GM19397 (cell line): ENCODE measurements at regions not wholly inside any gene's neighbourhood (a gene's known extent, or its start where the extent isn't known, plus 50 kb on each side); places are given as distances from the start of the nearest gene placed in this dataset.
"Not testable (repeated sequence)": the region's sequence is repeated elsewhere in the genome, so short reads cannot be mapped to it uniquely, and the experiment has no call there.

ENCODE experiments used
- ATAC-seq: cut with Tn5 transposase; IDR thresholded peaks from one replicate; pipeline ENCODE4 v1.9.1; 2021; ENCODE audit warnings: mild to moderate bottlenecking, moderate library complexity; ENCODE audit not compliant: unreplicated experiment

DNA sequence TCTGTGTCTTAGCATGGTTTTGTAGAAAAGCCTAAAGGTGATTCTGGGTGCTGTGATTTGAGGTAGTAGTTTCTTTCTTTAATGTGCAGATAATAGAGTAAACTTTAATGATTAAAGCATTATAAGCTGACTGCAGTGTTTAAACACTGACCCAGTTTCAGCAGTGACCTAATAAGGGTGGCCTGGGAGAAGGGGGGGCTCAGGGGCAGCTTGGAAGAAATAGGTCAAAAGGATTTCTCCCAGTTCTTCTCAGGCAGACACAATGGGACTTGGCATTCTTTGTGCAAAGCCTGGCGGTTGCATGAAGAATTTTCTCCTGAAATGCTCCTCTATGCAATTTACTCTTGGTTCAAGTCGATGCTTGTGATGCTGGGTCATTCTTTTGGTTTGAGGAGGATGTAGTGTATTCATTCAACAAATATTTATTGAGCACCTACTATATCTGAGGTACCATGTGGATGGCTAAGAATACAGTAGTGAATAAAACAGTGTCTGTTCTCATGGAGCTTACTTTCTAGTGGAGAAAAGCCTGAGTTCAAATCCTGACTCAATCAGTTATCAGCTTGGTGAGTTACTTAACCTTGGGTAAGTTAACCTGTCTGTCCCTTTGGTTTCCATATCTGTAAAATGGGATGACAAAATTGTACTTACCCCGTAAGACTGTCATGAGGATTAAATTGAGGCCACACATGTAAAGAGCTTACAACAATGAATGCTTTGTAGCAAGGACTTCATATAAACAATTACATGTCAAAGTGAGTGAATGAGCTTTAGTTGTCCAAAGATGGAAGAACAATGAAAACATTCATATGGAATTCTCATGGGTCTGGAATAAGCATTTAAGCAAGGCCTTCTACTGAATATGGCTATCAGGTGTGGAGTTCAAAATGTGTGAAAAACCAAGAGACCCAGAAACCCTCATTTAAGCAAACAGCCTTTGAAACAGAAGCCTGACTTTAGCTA is 210.2 kb downstream of the KCNRG start:
- ATAC-seq: no peak

DNA sequence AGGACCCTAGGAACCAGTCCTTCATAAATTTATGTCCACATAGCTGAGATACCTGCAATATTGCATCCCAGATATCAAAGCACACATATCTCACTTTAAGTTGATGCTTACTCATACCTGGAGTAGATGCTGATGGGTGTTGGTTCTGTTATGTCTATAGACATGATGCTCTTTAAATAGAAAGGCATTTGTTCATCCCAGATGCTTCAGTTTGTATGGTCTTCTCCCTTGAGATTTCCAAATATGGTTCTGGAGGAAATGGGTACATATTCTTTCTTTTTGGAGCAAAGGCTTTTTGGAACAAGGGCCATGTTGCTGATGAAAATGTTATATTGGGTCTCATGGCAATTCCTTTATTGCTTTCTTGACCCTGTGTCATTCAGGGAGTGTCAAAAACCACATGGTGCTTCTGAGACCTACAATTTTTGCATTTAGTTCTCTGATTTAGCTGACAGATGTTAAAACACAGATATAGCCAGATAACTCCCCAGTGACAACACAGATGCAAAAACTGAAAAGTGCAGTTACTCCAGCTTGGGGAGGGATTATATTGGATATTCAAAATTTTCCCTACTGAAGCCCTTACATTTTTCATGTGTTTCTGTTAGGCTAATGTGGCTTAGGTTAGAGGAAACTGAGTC is 211.4 kb downstream of the KCNRG start:
- no peak for ATAC-seq

DNA sequence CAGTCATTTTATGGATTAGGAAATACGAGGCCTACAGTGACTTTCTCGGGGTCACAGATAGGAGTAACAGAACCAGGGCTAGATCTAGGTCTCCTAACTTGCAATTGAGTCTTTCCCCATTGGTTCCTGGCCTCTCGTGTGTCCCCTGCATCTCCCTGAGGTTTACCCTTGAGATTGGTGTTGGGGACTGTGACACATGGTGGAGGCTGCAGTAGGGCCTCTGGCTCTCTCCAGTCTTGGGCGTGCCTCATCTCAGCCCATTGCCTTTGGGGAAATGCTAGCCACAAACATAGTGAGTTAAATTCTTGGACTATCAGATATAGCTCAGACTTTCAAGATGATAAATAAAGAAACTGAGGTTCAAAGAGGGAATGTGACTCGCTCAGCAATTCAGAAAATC is 212.1 kb downstream of the KCNRG start:
- no peak for ATAC-seq

DNA sequence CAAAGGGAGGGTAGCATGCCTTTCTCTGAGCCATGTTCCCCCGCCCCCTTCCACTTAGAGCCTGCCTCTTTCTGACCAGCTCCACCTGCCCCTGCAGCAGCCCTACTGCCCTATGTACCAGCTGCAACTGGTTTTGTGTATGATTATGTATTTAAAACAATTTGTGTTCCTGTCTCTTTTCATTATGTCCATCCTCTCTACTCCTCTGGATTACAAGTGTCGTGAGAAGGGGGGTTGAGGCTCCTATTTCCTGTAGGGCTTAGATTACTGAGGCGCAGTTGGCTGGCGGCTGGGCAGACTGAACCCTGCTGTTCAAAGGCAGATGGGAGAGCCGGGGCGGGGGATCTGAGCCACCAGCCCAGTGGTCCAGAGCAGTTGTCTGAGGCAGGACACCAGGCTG is 213.3 kb downstream of the KCNRG start:
- no peak for ATAC-seq

DNA sequence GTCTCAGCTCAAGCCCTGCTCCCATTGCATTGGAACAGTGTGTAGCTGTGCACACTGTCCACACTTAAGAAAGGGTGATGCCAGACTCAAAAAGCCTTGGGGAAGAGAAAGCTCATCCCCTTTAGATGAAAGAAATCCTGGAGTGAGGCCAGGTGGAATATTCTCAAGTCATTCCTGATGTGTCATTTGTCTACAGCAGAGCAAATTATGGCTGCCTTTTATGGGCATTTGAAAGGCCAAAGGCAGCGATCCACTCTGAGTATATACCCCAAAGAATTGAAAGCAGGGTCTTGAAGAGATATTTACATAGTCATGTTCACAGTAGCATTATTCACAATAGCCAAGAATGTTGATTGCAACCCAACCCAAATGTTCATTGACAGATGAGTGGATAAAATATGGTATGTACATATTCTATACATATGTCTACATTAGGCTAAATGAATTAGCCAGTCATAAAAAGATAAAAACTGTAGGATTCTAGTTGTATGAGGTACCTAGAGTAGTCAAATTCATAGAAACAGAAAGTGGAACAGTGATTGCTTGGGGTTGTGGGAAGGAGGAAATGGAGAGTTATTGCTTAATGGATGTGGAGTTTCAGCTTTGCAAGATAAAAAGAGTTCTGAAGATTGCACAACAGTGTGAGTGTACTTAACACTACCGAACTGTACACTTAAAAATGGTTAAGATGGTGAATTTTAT is 214.9 kb downstream of the KCNRG start:
- ATAC-seq: no peak

DNA sequence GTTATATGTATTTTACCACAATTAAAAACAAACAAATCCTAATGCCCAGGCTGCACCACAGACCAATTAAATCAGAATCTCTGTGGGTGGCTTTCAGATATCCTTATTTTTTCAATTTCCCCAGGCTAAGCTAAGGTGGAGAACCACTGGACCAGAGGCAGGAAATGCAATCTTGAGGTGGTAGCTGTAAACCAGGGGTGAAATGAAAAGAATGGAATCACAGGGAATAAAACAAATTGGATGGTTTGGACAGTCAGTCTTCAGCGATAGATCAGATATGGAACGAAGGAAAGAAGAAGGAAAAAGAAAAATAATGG is 215.4 kb downstream of the KCNRG start:
- ATAC-seq: no peak

DNA sequence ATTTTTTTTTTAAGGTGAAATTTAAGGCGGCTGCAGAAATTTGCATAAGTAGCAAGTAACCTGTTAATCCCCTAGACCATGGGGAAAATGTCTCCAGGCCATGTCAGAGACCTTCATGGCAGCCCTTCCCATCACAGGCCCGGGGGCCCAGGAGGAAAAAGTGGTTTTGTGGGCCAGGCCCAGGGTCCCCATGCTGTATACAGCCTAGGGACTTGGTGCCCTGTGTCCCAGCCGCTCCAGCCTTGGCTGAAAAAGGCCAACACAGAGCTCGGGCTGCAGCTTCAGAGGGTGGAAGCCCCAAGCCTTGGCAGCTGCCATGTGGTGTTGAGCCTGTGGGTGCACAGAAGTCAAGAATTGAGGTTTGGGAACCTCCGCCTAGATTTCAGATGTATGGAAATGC is 218.3 kb downstream of the KCNRG start:
- not testable (repeated sequence) for ATAC-seq

DNA sequence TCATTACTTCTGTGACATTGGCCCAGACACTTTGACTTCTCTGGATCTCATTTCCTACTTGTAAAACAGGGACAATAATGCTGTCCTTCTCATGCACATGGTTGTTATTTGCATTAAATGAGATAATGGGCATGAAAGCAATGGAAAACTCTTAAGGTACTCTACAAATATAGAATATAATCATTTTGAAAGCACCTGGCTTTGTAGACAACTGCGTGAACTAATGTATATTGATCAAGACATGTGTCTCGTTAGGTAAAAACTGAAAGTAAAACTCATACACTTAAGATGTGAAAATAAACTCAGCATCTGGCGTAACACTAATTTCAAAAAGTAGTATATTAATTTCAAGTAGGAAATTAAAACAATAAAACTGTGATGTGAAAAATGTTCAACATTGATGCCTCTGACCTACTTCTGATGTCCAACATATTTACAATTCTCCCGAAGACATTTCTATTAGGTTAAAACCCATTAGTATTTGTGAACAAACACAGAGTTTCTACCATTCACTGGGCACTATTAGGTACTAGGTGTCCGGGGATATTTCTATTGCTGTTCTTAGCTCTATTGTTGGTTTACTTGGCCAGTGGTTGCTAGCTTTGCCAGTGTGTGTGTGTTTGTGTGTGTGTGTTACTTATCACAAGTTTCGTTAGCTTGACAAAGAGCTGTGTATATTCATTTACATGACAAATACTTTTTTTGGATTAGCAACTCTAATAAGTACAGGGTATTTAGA is 220.5 kb downstream of the KCNRG start:
- ATAC-seq: no peak

DNA sequence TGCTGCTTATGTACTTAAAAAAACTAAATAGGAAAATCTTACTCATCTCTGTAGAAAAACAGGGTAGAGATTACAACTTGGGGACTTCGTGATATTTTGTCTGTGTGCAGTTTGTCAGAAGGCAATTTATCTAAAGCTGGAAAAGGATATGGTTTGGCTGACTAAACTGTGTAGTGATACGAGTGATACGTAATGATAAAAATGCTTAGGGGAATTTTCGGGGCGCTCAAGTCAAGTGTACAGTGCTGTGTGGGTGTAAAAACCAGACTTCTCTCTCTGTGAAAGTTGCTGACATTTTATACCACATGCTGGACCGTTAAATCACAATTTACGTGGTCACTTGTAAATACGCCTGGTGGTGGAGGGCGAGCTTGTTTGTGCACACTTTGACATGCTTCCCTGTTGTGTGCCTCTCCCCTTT is 221.7 kb downstream of the KCNRG start:
- peak; percentile 85 for ATAC-seq

DNA sequence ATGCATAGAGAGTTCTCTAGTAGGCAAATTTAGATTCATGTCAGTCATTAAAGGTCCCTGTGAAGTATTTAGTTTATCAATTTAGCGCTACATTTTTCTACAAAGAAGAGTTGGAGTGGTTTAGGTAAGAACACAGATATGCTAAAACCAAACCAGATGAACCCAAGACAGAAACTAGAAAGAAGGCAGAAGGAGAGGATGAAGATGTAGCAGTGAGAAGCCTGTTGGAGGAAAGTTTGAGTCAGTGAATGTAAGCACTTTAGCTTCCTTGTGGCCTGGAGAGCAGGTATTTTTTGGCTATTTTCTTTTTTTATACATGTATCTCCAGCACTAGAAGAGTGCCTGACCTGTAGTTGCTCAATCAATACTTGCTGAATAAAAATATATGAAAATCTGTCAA is 223.7 kb downstream of the KCNRG start:
- ATAC-seq: no peak

DNA sequence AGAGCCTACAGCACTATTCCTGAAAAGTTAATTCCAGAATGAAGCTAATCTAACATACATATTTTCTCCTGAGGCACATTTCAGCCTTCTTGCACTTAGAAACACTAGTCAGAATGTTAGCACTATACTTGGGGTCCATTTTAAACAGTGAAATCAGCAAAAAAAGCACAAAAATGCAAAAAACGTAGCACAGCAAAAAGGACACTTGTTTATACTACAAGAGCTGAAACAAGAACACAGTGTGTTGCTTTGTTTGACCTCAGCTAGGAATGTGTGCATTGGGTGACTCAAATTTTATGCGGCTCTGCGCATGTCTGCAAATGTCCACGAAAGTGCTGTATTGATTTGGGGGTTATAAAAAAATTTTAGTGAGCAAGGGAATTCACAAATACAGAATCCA is 226.2 kb downstream of the KCNRG start:
- no peak for ATAC-seq

DNA sequence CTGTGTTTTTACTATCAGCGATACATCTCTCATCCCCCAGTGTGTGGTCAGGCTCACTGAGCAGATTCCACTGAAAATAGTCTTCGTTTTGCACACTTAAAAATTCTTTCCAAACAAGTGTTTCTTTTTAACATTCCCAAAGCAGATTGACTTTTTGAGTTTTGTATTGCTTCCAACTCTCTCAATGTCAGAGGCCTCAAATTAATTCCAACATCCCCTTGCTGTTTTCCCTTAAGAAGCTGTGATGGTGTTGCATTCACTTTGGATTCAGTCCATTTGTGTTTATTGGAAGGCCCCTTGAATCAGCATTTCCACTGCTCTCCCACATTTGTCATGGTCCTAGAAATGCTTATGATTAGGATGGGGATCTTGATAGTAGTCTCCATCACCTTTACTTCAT is 228.7 kb downstream of the KCNRG start:
- no peak for ATAC-seq

DNA sequence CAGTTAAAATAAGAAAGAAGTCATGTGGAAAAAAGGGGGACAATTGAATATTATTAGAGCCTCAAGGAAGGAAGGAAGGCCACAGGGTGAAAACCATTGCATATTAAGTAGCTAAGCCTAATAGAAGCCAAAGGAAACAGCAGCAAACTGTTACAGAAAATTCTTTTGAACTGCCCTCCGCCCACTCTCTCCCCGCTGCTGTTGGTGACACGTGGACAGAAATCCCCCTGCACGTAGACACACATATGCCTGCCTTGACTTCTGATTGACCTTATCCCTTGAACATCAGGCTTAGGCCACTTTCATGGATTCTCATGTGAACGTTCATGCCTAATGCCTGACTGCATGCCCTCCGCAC is 229.1 kb downstream of the KCNRG start:
- no peak for ATAC-seq

DNA sequence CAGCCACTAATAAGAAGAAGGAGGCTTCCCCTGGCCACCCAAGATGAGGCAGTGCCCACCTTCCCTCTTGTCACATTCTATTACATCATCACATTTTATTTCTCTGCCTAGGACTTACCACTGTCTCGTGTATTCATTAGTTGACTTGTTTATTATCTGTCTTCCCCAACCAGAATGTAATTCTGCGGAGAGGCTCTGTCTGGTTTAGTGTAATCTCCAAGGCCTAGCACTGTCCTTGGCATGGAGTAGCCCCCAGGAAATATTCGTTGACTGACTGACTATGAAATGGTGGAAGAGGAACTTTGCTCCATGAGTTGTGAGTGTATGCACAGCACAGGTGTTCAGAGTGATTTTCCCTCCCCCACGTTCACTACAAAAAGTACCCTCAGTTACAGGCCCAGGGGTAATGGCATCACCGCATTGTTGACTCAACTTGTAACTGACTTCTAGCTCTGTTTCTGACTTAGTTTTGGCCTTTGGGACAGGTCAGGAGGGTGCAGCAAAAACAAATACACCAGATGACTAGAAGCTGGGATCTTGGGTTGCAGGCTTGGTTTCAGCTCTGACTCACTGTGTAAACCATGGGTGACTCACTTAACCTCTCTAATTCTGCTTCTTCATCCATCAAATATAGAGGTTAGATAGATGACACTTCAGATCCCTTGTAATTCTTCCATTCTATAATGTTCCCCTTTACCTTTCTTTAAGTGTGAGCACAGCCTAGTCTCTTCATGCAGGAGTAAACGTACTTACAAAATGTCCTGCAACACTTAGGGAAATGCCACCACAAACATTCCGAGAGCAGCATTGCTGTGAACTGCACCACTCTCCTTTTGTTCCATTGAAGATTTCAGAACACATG is 229.7 kb downstream of the KCNRG start:
- ATAC-seq: peak; percentile 88

DNA sequence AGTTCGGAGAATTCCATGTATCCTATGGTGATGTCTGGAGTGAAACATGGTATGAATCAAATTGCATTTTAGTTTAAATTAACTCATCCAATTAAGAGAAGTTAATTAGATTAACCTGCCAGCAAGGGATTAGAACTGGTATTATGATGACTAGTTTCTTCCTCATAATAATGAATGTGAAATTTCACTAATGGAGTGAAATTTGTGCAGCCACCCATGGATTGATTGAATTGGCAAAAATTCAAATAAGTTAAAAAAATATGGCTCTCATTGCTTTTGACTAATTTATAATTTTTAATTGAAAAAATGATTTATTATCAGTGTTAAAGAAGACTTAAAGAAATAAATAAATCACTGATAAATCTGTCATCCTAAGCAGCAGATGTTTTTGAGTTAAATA is 232.0 kb downstream of the KCNRG start:
- ATAC-seq: no peak

DNA sequence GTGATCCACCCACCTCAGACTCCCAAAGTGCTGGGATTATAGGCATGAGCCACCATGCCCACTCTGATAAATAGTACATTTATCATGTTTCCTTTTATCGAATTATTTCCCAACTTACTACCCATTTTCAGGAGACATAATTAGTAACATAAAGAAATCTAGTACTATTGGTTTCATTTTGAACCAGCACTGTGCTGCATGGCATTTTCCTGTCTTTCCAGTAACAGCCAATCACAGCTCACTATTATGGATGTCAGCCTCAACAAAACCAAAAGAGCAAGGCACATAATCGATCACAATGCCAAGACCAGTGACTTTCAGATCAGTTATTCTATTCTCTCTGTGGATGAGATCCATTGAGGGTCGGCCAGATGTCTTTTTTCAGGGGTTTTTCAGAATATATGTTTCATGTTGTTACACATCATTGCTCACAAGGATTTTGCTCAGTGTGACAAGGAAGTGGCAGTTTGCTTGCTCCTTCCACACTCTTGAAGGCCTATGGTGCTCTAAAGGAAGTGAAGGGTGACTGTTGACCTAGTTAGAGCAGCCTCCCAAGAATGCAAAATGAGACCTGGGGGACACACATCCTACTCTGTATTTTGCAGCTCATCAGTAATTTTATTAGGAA is 233.4 kb downstream of the KCNRG start:
- no peak for ATAC-seq

DNA sequence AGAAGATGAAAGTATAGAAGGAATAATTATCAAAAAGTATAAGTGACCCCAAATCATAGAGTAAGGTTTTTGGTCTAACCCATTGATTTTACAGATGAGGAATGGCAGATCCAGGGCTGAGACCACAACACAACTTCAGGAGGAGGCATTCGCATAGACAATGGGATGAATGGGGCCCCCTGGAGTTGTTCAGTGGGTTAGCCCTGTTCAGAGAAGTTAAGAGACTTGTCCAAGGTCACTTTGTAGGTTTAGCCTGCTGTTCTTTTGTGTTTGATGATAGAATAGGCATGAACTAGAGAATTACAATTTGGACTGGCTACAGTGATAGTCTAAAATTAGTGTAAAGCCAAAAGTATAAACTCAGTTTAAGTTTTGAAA is 233.9 kb downstream of the KCNRG start:
- no peak for ATAC-seq

DNA sequence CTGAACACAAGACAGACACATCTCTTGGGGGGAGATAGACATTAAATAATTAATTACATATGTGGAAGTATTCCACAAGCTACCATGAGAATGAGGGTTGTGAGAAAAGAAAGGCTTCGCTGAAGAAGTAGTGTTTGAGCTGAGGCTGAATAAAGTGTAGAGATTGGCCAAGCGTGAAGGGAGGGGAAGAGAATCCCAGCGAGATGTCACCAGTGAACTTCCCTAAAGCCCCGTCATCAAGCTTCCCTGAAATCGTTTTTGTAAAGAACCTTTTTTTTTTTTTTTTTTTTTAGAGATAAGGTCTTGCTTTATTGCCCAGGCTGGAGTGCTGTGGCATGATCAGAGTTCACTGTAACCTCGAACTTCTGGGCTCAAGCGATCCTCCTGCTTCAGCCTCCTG is 235.2 kb downstream of the KCNRG start:
- no peak for ATAC-seq

DNA sequence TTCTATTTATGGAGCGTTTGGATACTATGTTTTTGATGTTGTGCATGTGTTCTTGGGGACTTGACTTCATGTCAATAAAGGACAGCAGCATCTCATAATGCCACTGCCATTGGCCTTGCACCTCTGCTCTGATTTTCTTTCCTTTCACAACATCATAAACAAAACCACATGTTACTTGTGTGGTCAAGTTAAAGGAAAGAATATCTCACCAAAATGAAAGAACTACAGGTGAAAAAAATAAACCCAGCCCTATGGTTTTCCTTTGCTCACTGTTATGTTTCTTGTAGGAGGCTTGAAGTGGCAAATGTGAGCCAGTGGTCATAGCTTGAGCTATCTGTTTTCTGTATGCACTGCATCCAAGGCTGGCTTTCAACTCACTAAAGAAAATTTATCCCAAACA is 240.4 kb downstream of the KCNRG start:
- no peak for ATAC-seq
